HepG2 (cell line): ENCODE measurements at regions not wholly inside any gene's neighbourhood (a gene's known extent, or its start where the extent isn't known, plus 50 kb on each side); places are given as distances from the start of the nearest gene placed in this dataset.

ENCODE experiments used
- ATAC-seq: fragments of 200-7000 bp; cut with Tn5 transposase; 3 replicates; pipeline ENCODE4 v1.9.1; 2020; ENCODE audit warnings: mild to moderate bottlenecking, moderate library complexity
- BruUV-seq: library from RNA; stranded (reverse); fragments of 400-500 nt; replicated peaks from 2 replicates; lab custom pipeline; 2021; lab: Mats Ljungman, UMichigan
- CTCF ChIA-PET: fragments of 300-600 bp; formaldehyde crosslinking; extraction: SDS; loops from one replicate; lab custom pipeline; 2021; ENCODE audit warnings: low total read pairs, inconsistent platforms, low intra/inter-chr PET ratio; lab: Yijun Ruan, JAX
- POLR2A ChIA-PET: fragments of 350-600 bp; sonication (Branson Sonifier 250); formaldehyde crosslinking; loops from one replicate; lab custom pipeline; 2020; ENCODE audit warnings: antibody characterized with exemption, inconsistent platforms; lab: Yijun Ruan, JAX
- DNase-seq: peaks from one replicate; pipeline ENCODE4 v3.0.0-alpha.2; 2015; ENCODE audit warnings: low spot score
- FAIRE-seq: peaks from 3 replicates; lab custom pipeline; 2011; peaks lifted over from hg19 to GRCh38; lab: Jason Lieb, UNC
- H2AFZ ChIP-seq: one replicate; pipeline ENCODE4 v1.6.1; 2011; ENCODE audit warnings: low read length, inconsistent platforms
- H3K27ac ChIP-seq: fragments of 300-600 bp; 3 replicates; pipeline ENCODE4 v1.8.0; 2011; ENCODE audit warnings: mixed run types, mild to moderate bottlenecking, mixed read lengths, low read length, inconsistent platforms; ENCODE audit not compliant: insufficient read depth; ENCODE audit errors: extremely low read length
- H3K27me3 ChIP-seq, 2 experiments: fragments of 200-600 bp in 1 of 2; 2 replicates in 1 of 2; 3 replicates in 1 of 2; pipeline versions ENCODE4 v1.6.0 to v1.8.0; 2011; ENCODE audit warnings: low read length in 2 of 2, mild to moderate bottlenecking in 2 of 2, moderate library complexity in 2 of 2, inconsistent platforms in 1 of 2; ENCODE audit not compliant: insufficient read depth in 2 of 2, control insufficient read depth in 1 of 2
- H3K36me3 ChIP-seq, 2 experiments: fragments of 200-600 bp in 1 of 2; replicated peaks in 1 of 2; 2 replicates in 1 of 2; 3 replicates in 1 of 2; pipeline versions ENCODE4 v1.5.1 to v1.8.0; 2011; ENCODE audit warnings: low read length in 2 of 2, inconsistent platforms in 1 of 2; ENCODE audit not compliant: insufficient read depth in 2 of 2, control insufficient read depth in 1 of 2
- H3K4me1 ChIP-seq: 2 replicates; pipeline ENCODE4 v1.5.1; 2012; ENCODE audit warnings: low read length, inconsistent platforms; ENCODE audit not compliant: insufficient read depth
- H3K4me2 ChIP-seq: 2 replicates; pipeline ENCODE4 v1.6.0; 2011; ENCODE audit warnings: low read depth, low read length, inconsistent platforms
- H3K4me3 ChIP-seq, 3 experiments: fragments of 200-600 bp in 1 of 3; sonication (generic), shearing (Covaris generic) in 1 of 3; replicated peaks in 1 of 3; 2 replicates each; pipeline ENCODE4 v1.5.1; 2011 to 2016; ENCODE audit warnings: low read length in 3 of 3, inconsistent platforms in 2 of 3, low read depth in 2 of 3, mild to moderate bottlenecking in 2 of 3, control low read depth in 1 of 3, mixed read lengths in 1 of 3; ENCODE audit not compliant: insufficient read depth in 1 of 3
- H3K79me2 ChIP-seq: one replicate; pipeline ENCODE4 v1.6.1; 2011; ENCODE audit warnings: low read length, inconsistent platforms; ENCODE audit not compliant: insufficient read depth
- H3K9ac ChIP-seq: 2 replicates; pipeline ENCODE4 v1.6.0; 2011; ENCODE audit warnings: mild to moderate bottlenecking, low read depth, low read length, inconsistent platforms; ENCODE audit not compliant: insufficient read depth
- H3K9me3 ChIP-seq: 2 replicates; pipeline ENCODE4 v1.5.1; 2012; ENCODE audit warnings: mild to moderate bottlenecking, low read length
- H4K20me1 ChIP-seq: 2 replicates; pipeline ENCODE4 v1.6.0; 2011; ENCODE audit warnings: inconsistent platforms, mild to moderate bottlenecking, low read length, moderate library complexity; ENCODE audit not compliant: insufficient read depth
- AKAP8 ChIP-seq: sonication (generic); formaldehyde crosslinking; IDR thresholded peaks from 2 replicates; pipeline ENCODE4 v1.5.1; 2020; ENCODE audit warnings: mild to moderate bottlenecking, missing genetic modification reagents
- ATF2 ChIP-seq: sonication (generic); formaldehyde crosslinking; IDR thresholded peaks from 2 replicates; pipeline ENCODE4 v1.4.0; 2020; ENCODE audit warnings: missing genetic modification reagents
- KDM4B ChIP-seq: sonication (generic); formaldehyde crosslinking; IDR thresholded peaks from 2 replicates; pipeline ENCODE4 v1.4.0; 2020; ENCODE audit warnings: missing genetic modification reagents
- MIXL1 ChIP-seq: IDR thresholded peaks from 2 replicates; pipeline ENCODE4 v1.6.1; 2016
- MXD1 ChIP-seq: sonication (generic); formaldehyde crosslinking; IDR thresholded peaks from 2 replicates; pipeline ENCODE4 v1.4.0; 2020; ENCODE audit warnings: mild to moderate bottlenecking, missing genetic modification reagents
- MYNN ChIP-seq: sonication (generic); formaldehyde crosslinking; IDR thresholded peaks from 2 replicates; pipeline ENCODE4 v1.4.0; 2020; ENCODE audit warnings: mild to moderate bottlenecking, low read depth, missing genetic modification reagents
- PHF20 ChIP-seq: sonication (generic); formaldehyde crosslinking; IDR thresholded peaks from 2 replicates; pipeline ENCODE4 v1.5.0; 2020; ENCODE audit warnings: mild to moderate bottlenecking, missing genetic modification reagents
- RBM39 ChIP-seq: fragments of 200-400 bp; formaldehyde crosslinking; IDR thresholded peaks from one replicate; pipeline ENCODE4 v1.6.1; 2018; ENCODE audit warnings: antibody characterized with exemption, mild to moderate bottlenecking, low read depth, low read length; ENCODE audit not compliant: poor library complexity, severe bottlenecking
- ZBTB7A ChIP-seq: sonication (generic); formaldehyde crosslinking; IDR thresholded peaks from 2 replicates; pipeline ENCODE4 v1.8.0; 2022; ENCODE audit warnings: mild to moderate bottlenecking, missing genetic modification reagents
- ZBTB8A ChIP-seq: sonication (generic); formaldehyde crosslinking; IDR thresholded peaks from 2 replicates; pipeline ENCODE4 v1.4.0; 2020; ENCODE audit warnings: mild to moderate bottlenecking, low read depth, missing genetic modification reagents, borderline replicate concordance
- ZNF550 ChIP-seq: sonication (generic); formaldehyde crosslinking; IDR thresholded peaks from 2 replicates; pipeline ENCODE4 v1.4.0; 2020; ENCODE audit warnings: mild to moderate bottlenecking, missing genetic modification reagents, borderline replicate concordance
- ZNF616 ChIP-seq: sonication (generic); formaldehyde crosslinking; IDR thresholded peaks from 2 replicates; pipeline ENCODE4 v1.5.0; 2020; ENCODE audit warnings: low read depth, mild to moderate bottlenecking, missing genetic modification reagents
- ZNF672 ChIP-seq: sonication (generic); formaldehyde crosslinking; IDR thresholded peaks from 2 replicates; pipeline ENCODE4 v1.8.1; 2022; ENCODE audit warnings: missing genetic modification reagents
- WGBS: methylation state at CpG from one replicate; pipeline ENCODE4 v1.1.6; 2017; ENCODE audit warnings: low lambda C conversion rate; 5-methylcytosine and 5-hydroxymethylcytosine counted together
- in situ Hi-C: cut with HindIII; loops from 2 replicates; pipeline ENCODE4 v1.10.0; 2017; ENCODE audit warnings: low pct_unique_long_range_greater_than_20kb; ENCODE audit not compliant: extremely low pct_ligation_motif_present
- intact Hi-C: fragments of 100-400 bp; cut with micrococcal nuclease; formaldehyde crosslinking; loops from one replicate; pipeline ENCODE4 v1.10.0; 2022; ENCODE audit not compliant: unreplicated experiment
- TF ChIP-seq, protein P1 (sequence below): sonication (generic); formaldehyde crosslinking; IDR thresholded peaks from 2 replicates; pipeline ENCODE4 v1.9.0; 2021; ENCODE audit warnings: missing genetic modification reagents, borderline replicate concordance
- TF ChIP-seq, protein P2 (sequence below): sonication (generic); formaldehyde crosslinking; IDR thresholded peaks from 2 replicates; pipeline ENCODE4 v1.5.1; 2020; ENCODE audit warnings: missing genetic modification reagents, mild to moderate bottlenecking, borderline replicate concordance

DNA sequence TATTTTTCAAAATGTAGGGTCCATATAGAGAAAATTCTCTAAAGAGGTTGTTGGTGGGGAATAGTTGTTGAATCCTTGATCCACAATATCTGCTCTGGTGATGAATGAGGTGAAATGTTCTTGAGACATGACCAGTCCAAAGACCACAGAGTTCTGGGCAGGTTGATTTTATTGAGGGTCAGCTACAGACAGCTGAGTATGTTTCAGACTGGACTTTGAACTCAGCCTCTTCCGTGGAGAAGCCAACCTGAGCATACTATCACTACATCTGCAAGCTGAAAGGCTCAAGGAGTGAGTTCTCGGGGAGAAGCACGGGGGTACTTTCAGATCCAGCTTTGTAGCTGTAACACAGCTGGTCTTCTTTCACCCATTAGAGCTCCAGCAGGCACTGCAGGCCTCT, 168.4 kb upstream of the NPY2R start:
- no peak overlapping the region for H3K27ac ChIP-seq
- ChIA-PET CTCF (no interaction called here), POLR2A (no interaction called here)
- in situ Hi-C loops: no loop called here
- H2AFZ ChIP-seq: no peak overlapping the region
- H3K79me2 ChIP-seq: no peaks in the 10 kb centered on the region
- H3K4me1 ChIP-seq: no peaks in the 10 kb centered on the region
- no peaks in the 10 kb centered on the region for H3K36me3 ChIP-seq
- no TSS peak for BruUV-seq
- no peaks in the 10 kb centered on the region for H3K27me3 ChIP-seq
- 19% methylated on average over 3 of the region's 3 CpGs for WGBS
- ATAC-seq: no peak
- no peaks in the 10 kb centered on the region for H4K20me1 ChIP-seq
- intact Hi-C loops: no loop called here
- no peak for DNase-seq
- H3K4me2 ChIP-seq: no peak overlapping the region
- no peaks in the 10 kb centered on the region for H3K9me3 ChIP-seq
- H3K9ac ChIP-seq: no peak overlapping the region
- FAIRE-seq: no peak
- no peak overlapping the region for H3K4me3 ChIP-seq
- no peak for TF ChIP-seq PHF20 (CRISPR knock-in tag)
- TF ChIP-seq, protein P1, sequence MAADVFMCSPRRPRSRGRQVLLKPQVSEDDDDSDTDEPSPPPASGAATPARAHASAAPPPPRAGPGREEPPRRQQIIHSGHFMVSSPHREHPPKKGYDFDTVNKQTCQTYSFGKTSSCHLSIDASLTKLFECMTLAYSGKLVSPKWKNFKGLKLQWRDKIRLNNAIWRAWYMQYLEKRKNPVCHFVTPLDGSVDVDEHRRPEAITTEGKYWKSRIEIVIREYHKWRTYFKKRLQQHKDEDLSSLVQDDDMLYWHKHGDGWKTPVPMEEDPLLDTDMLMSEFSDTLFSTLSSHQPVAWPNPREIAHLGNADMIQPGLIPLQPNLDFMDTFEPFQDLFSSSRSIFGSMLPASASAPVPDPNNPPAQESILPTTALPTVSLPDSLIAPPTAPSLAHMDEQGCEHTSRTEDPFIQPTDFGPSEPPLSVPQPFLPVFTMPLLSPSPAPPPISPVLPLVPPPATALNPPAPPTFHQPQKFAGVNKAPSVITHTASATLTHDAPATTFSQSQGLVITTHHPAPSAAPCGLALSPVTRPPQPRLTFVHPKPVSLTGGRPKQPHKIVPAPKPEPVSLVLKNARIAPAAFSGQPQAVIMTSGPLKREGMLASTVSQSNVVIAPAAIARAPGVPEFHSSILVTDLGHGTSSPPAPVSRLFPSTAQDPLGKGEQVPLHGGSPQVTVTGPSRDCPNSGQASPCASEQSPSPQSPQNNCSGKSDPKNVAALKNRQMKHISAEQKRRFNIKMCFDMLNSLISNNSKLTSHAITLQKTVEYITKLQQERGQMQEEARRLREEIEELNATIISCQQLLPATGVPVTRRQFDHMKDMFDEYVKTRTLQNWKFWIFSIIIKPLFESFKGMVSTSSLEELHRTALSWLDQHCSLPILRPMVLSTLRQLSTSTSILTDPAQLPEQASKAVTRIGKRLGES: no peak
- no peak for TF ChIP-seq AKAP8
- TF ChIP-seq KDM4B: no peak
- no peak for TF ChIP-seq ZNF616 (CRISPR knock-in tag)
- TF ChIP-seq ZNF550: no peak
- TF ChIP-seq, protein P2, sequence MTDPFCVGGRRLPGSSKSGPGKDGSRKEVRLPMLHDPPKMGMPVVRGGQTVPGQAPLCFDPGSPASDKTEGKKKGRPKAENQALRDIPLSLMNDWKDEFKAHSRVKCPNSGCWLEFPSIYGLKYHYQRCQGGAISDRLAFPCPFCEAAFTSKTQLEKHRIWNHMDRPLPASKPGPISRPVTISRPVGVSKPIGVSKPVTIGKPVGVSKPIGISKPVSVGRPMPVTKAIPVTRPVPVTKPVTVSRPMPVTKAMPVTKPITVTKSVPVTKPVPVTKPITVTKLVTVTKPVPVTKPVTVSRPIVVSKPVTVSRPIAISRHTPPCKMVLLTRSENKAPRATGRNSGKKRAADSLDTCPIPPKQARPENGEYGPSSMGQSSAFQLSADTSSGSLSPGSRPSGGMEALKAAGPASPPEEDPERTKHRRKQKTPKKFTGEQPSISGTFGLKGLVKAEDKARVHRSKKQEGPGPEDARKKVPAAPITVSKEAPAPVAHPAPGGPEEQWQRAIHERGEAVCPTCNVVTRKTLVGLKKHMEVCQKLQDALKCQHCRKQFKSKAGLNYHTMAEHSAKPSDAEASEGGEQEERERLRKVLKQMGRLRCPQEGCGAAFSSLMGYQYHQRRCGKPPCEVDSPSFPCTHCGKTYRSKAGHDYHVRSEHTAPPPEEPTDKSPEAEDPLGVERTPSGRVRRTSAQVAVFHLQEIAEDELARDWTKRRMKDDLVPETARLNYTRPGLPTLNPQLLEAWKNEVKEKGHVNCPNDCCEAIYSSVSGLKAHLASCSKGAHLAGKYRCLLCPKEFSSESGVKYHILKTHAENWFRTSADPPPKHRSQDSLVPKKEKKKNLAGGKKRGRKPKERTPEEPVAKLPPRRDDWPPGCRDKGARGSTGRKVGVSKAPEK: no peak
- TF ChIP-seq ZNF672 (CRISPR knock-in tag): no peak
- TF ChIP-seq ATF2: no peak
- TF ChIP-seq MXD1 (CRISPR knock-in tag): no peak
- no peak for TF ChIP-seq ZBTB8A (CRISPR knock-in tag)
- TF ChIP-seq ZBTB7A (CRISPR knock-in tag): no peak
- no peak for TF ChIP-seq RBM39
- no peak for TF ChIP-seq MIXL1 (CRISPR knock-in tag)
- no peak for TF ChIP-seq MYNN (CRISPR knock-in tag)
